Nephron progenitor cell (in vitro differentiated cells): ENCODE measurements at regions not wholly inside any gene's neighbourhood (a gene's known extent, or its start where the extent isn't known, plus 50 kb on each side); places are given as distances from the start of the nearest gene placed in this dataset.
"Not testable (repeated sequence)": the region's sequence is repeated elsewhere in the genome, so short reads cannot be mapped to it uniquely, and the experiment has no call there.

Experiments
- DNase-seq: peaks from one replicate; pipeline ENCODE4 v3.0.0; 2021
- H3K27ac Mint-ChIP-seq: 2 replicates; pipeline ENCODE4 v1.8.0; 2021; ENCODE audit warnings: mild to moderate bottlenecking, moderate library complexity, mixed read lengths
- H3K27me3 Mint-ChIP-seq: 2 replicates; pipeline ENCODE4 v1.8.0; 2021; ENCODE audit warnings: mild to moderate bottlenecking, low read depth, mixed read lengths; ENCODE audit not compliant: poor library complexity
- H3K36me3 Mint-ChIP-seq: 2 replicates; pipeline ENCODE4 v1.8.0; 2021; ENCODE audit warnings: low read depth, mixed read lengths
- H3K4me1 Mint-ChIP-seq: 2 replicates; pipeline ENCODE4 v1.8.0; 2021; ENCODE audit warnings: mixed read lengths
- H3K4me3 Mint-ChIP-seq: 2 replicates; pipeline ENCODE4 v1.8.0; 2021; ENCODE audit warnings: mild to moderate bottlenecking, moderate library complexity, mixed read lengths
- H3K9me3 Mint-ChIP-seq: 2 replicates; pipeline ENCODE4 v1.8.0; 2021; ENCODE audit warnings: mild to moderate bottlenecking, moderate library complexity, mixed read lengths
- CTCF ChIP-seq: fragments of 200-600 bp; sonication (generic); IDR thresholded peaks from 2 replicates; pipeline ENCODE4 v1.5.0; 2021; ENCODE audit warnings: antibody characterized with exemption

DNA sequence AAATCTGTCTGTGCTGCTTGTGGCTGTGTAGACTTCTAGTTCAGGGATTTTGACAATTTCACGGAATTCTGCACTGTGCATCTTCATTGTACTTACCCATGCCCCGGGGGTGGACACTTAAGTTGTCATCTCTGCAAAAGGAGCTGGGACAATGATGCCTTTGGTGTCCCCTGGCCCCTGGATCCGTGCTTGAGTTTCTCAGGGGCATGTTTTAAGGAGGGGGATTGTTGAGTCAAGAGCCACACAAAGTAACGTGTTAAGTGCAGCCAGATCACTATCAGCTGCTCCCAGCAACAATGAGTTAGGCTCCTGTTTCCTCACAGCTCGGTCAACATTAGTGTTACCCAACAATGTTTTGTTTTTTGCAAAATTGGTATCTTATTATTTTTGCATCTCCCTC is 305.0 kb upstream of the DIO3 start:
- Mint-ChIP-seq H3K4me3 (no peak overlapping the region), H3K27me3 (peaks cover 3% of the 10 kb centered on the region), H3K36me3 (no peaks in the 10 kb centered on the region), H3K27ac (no peak overlapping the region), H3K9me3 (peaks cover 6% of the 10 kb centered on the region), H3K4me1 (no peaks in the 10 kb centered on the region)
- DNase-seq: no peak
- no peak for TF ChIP-seq CTCF

GRCh38 chr14:101257551-101257950 is 303.7 kb upstream of the DIO3 start:
- DNase-seq: no peak
- Mint-ChIP-seq H3K36me3 (no peaks in the 10 kb centered on the region), H3K4me1 (no peaks in the 10 kb centered on the region), H3K9me3 (peaks cover 17% of the 10 kb centered on the region), H3K27ac (no peak overlapping the region), H3K27me3 (peaks cover 3% of the 10 kb centered on the region), H3K4me3 (no peak overlapping the region)
- no peak for TF ChIP-seq CTCF

DNA sequence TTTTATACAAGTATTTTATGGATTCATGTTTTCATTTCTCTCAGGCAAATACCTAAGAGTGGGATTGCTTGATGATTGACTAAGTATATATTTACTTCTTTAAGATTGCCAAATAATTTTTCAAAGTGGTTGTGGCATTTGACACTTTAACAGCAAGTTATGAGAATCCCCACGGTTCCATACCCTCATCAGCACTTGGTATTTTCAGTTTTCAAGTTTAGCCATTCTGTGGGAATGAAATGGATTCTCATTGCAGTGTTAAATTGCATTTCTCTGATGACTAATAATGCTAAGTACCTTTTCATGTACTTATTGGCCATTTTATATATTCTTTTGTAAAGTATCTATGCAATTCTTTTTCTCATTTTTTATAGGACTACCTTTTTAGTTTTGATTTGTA is 301.5 kb upstream of the DIO3 start:
- DNase-seq: no peak
- Mint-ChIP-seq H3K4me1 (no peaks in the 10 kb centered on the region), H3K27ac (no peak overlapping the region), H3K27me3 (no peaks in the 10 kb centered on the region), H3K9me3 (peaks cover 34% of the 10 kb centered on the region), H3K4me3 (no peak overlapping the region), H3K36me3 (peaks cover 5% of the 10 kb centered on the region)
- no peak for TF ChIP-seq CTCF

DNA sequence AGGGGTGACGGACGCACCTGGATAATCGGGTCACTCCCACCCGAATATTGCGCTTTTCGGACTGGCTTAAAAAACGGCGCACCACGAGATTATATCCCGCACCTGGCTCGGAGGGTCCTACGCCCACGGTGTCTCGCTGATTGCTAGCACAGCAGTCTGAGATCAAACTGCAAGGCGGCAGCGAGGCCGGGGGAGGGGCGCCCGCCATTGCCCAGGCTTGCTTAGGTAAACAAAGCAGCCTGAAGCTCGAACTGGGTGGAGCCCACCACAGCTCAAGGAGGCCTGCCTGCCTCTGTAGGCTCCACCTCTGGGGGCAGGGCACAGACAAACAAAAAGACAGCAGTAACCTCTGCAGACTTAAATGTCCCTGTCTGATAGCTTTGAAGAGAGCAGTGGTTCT is 294.9 kb upstream of the DIO3 start:
- not testable (repeated sequence) for DNase-seq, H3K4me3 Mint-ChIP-seq, H3K27me3 Mint-ChIP-seq, H3K27ac Mint-ChIP-seq, H3K4me1 Mint-ChIP-seq, H3K36me3 Mint-ChIP-seq
- peaks cover 39% of the 10 kb centered on the region for H3K9me3 Mint-ChIP-seq

- no peak for DNase-seq
- Mint-ChIP-seq H3K27me3 (no peaks in the 10 kb centered on the region), H3K27ac (no peak overlapping the region), H3K36me3 (peaks cover 1% of the 10 kb centered on the region), H3K4me3 (no peak overlapping the region), H3K4me1 (peaks cover 7% of the 10 kb centered on the region), H3K9me3 (peaks cover 1% of the 10 kb centered on the region)
- no peak for TF ChIP-seq CTCF
Measured at GRCh38 chr14:101273091-101273490, 288.2 kb upstream of the DIO3 start.

DNA sequence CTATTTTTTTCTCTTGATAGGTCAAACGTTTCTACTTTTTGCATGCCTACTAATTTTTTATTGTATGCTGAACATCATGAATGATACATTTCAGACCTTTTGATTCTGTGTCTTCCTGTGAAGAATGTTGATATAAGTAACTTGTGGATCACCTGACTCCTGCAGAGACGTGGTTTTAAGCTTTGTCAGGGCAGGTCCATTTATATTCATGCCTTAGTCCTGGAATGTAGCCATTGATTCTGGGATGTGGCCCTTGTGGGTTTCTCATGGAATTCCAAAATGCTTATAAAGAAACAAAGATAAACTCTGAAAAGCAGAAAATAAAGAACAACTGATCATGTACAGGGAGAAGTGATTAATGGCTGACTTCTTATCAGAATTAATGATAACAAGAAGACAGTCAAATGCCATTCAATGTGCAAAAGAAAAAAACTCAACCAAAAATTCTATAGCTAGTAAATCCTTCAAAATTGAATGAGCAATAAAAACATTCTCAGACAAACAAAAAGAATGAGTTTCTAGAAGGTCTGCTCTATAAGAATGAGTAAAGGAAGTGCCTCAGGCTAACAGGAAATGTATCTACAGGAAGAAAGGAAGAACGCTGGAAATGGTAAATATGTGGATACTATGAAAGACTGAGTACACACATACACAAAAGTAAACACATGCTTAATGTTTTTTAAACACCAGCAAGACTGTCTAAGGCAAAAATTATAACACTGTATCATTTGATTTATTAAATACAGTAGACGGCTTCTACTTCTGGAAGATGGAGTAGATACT is 284.8 kb upstream of the DIO3 start:
- Mint-ChIP-seq H3K27me3 (no peaks in the 10 kb centered on the region), H3K4me1 (peaks cover 7% of the 10 kb centered on the region)

More for the DNA sequence above, 284.8 kb upstream of the DIO3 start:
- peaks cover 11% of the 10 kb centered on the region for H3K9me3 Mint-ChIP-seq
- TF ChIP-seq CTCF: no peak
- peaks cover 9% of the 10 kb centered on the region for H3K36me3 Mint-ChIP-seq
- H3K27ac Mint-ChIP-seq: no peak overlapping the region
- H3K4me3 Mint-ChIP-seq: no peak overlapping the region
- no peak for DNase-seq
